SU-DHL-6 (cell line): ENCODE measurements at regions not wholly inside any gene's neighbourhood (a gene's known extent, or its start where the extent isn't known, plus 50 kb on each side); places are given as distances from the start of the nearest gene placed in this dataset.

Experiments
- EZH2phosphoT487 ChIP-seq: fragments of 200-600 bp; sonication (generic), shearing (Covaris generic); conservative IDR thresholded peaks from 2 replicates; pipeline ENCODE4 v1.6.1; 2018; ENCODE audit warnings: mild to moderate bottlenecking, antibody characterized with exemption, low read length, moderate library complexity, mixed read lengths
- TF ChIP-seq, protein P1 (sequence below): fragments of 200-600 bp; sonication (generic); IDR thresholded peaks from one replicate; pipeline ENCODE4 v1.5.1; 2017; ENCODE audit warnings: antibody characterized with exemption, mild to moderate bottlenecking, low read length, moderate library complexity; ENCODE audit not compliant: insufficient read depth, poor library complexity, severe bottlenecking

DNA sequence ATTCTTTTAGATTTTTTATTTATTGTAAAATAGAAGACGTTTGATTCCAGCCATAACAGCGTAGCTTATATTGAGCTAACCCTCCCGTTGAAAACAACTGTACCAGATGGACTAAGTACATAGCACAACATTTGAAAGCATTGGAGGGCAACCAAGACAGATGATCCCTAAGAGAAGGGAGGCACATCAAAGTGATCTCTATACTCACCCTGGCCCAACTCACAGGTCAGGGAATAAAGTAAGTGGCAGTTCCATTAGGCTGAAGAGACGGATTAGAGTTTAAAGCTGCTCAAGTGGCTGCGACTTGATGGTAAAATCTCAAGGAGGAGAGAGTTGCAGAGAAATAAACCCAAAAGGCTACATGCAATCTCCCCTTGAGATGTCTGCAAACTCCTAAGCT, 65.1 kb upstream of the ITM2B start:
- TF ChIP-seq, protein P1, sequence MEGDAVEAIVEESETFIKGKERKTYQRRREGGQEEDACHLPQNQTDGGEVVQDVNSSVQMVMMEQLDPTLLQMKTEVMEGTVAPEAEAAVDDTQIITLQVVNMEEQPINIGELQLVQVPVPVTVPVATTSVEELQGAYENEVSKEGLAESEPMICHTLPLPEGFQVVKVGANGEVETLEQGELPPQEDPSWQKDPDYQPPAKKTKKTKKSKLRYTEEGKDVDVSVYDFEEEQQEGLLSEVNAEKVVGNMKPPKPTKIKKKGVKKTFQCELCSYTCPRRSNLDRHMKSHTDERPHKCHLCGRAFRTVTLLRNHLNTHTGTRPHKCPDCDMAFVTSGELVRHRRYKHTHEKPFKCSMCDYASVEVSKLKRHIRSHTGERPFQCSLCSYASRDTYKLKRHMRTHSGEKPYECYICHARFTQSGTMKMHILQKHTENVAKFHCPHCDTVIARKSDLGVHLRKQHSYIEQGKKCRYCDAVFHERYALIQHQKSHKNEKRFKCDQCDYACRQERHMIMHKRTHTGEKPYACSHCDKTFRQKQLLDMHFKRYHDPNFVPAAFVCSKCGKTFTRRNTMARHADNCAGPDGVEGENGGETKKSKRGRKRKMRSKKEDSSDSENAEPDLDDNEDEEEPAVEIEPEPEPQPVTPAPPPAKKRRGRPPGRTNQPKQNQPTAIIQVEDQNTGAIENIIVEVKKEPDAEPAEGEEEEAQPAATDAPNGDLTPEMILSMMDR, result no peak
- TF ChIP-seq EZH2phosphoT487, result no peak
